Common myeloid progenitor, CD34-positive (primary cell): ENCODE measurements at regions not wholly inside any gene's neighbourhood (a gene's known extent, or its start where the extent isn't known, plus 50 kb on each side); places are given as distances from the start of the nearest gene placed in this dataset.

ENCODE experiments used
- CTCF ChIA-PET: fragments of 350-600 bp; sonication (Branson Sonifier 250); formaldehyde crosslinking; loops from one replicate; lab custom pipeline; 2021; ENCODE audit warnings: antibody characterized with exemption; lab: Charles Lee
- POLR2A ChIA-PET: fragments of 350-600 bp; sonication (Branson Sonifier 250); formaldehyde crosslinking; loops from one replicate; lab custom pipeline; 2021; ENCODE audit warnings: antibody characterized with exemption; lab: Charles Lee
- DNase-seq, 3 donors: peaks; one replicate each; pipeline versions ENCODE4 v3.0.0 to v3.0.0-alpha.2; 2013
- H3K27ac ChIP-seq, 2 experiments: 1 replicate in 1 of 2; 2 replicates in 1 of 2; pipeline ENCODE4 v1.7.0; 2013; ENCODE audit warnings: inconsistent platforms in 2 of 2, low read length in 2 of 2, mild to moderate bottlenecking in 2 of 2, low read depth in 1 of 2, moderate library complexity in 1 of 2; ENCODE audit not compliant: severe bottlenecking in 2 of 2, insufficient read depth in 1 of 2, poor library complexity in 1 of 2
- H3K27me3 ChIP-seq, 5 experiments: replicated peaks in 2 of 5; 1 replicate in 3 of 5; 2 replicates in 2 of 5; pipeline versions ENCODE4 v1.6.1 to v1.7.0; 2013; ENCODE audit warnings: low read length in 4 of 5, mild to moderate bottlenecking in 2 of 5, moderate library complexity in 2 of 5, inconsistent platforms in 1 of 5; ENCODE audit not compliant: insufficient read depth in 5 of 5, control insufficient read depth in 4 of 5
- H3K36me3 ChIP-seq, 4 experiments: 1 replicate in 2 of 4; 2 replicates in 2 of 4; pipeline versions ENCODE4 v1.6.1 to v1.7.0; 2013; ENCODE audit warnings: low read length in 3 of 4, control low read depth in 1 of 4, mild to moderate bottlenecking in 1 of 4; ENCODE audit not compliant: control insufficient read depth in 4 of 4, insufficient read depth in 4 of 4
- H3K4me1 ChIP-seq, 4 experiments: 1 replicate in 3 of 4; 2 replicates in 1 of 4; pipeline versions ENCODE4 v1.6.1 to v1.7.1; 2013; ENCODE audit warnings: low read length in 3 of 4, mild to moderate bottlenecking in 3 of 4, control low read depth in 1 of 4, inconsistent platforms in 1 of 4, moderate library complexity in 1 of 4; ENCODE audit not compliant: control insufficient read depth in 4 of 4, insufficient read depth in 4 of 4; ENCODE audit errors: control extremely low read depth in 1 of 4
- H3K4me3 ChIP-seq, 7 experiments: 1 replicate in 4 of 7; 2 replicates in 3 of 7; pipeline versions ENCODE4 v1.5.1 to v1.7.0; 2013; ENCODE audit warnings: mild to moderate bottlenecking in 7 of 7, low read length in 6 of 7, moderate library complexity in 6 of 7, inconsistent platforms in 2 of 7, low read depth in 2 of 7, control low read depth in 1 of 7; ENCODE audit not compliant: insufficient read depth in 4 of 7, control insufficient read depth in 1 of 7; ENCODE audit errors: extremely low read depth in 1 of 7
- H3K9me3 ChIP-seq, 5 experiments: 1 replicate in 4 of 5; 2 replicates in 1 of 5; pipeline versions ENCODE4 v1.6.1 to v1.7.1; 2013; ENCODE audit warnings: low read length in 4 of 5, mild to moderate bottlenecking in 2 of 5, inconsistent platforms in 1 of 5, low read depth in 1 of 5, moderate library complexity in 1 of 5; ENCODE audit not compliant: control insufficient read depth in 4 of 5, insufficient read depth in 2 of 5; ENCODE audit errors: control extremely low read depth in 1 of 5
- WGBS: methylation state at CpG from one replicate; pipeline ENCODE4 v1.1.5; 2013; ENCODE audit not compliant: insufficient coverage; 5-methylcytosine and 5-hydroxymethylcytosine counted together

GRCh38 chr10:111565542-111565941 lies 488.7 kb downstream of the ADRA2A start:
- ChIA-PET CTCF (no interaction called here), POLR2A (no interaction called here)
- no peak overlapping the region for H3K27ac ChIP-seq
- H3K9me3 ChIP-seq: no peaks in the 10 kb centered on the region
- no peaks in the 10 kb centered on the region for H3K4me1 ChIP-seq
- H3K27me3 ChIP-seq: no peaks in the 10 kb centered on the region
- H3K4me3 ChIP-seq: no peak overlapping the region
- no peaks in the 10 kb centered on the region for H3K36me3 ChIP-seq
- DNase-seq: no peak

- ChIA-PET POLR2A (no interaction called here), CTCF (no interaction called here)
- no peak overlapping the region for H3K27ac ChIP-seq
- no peaks in the 10 kb centered on the region for H3K27me3 ChIP-seq
- no peak overlapping the region for H3K4me3 ChIP-seq
- H3K9me3 ChIP-seq: no peaks in the 10 kb centered on the region
- WGBS: 86% methylated on average over 1 of the region's 3 CpGs
- H3K36me3 ChIP-seq: no peaks in the 10 kb centered on the region
- H3K4me1 ChIP-seq: no peaks in the 10 kb centered on the region
- DNase-seq: no peak
These were observed 501.2 kb downstream of the ADRA2A start for GRCh38 chr10:111578076-111578475.

DNA sequence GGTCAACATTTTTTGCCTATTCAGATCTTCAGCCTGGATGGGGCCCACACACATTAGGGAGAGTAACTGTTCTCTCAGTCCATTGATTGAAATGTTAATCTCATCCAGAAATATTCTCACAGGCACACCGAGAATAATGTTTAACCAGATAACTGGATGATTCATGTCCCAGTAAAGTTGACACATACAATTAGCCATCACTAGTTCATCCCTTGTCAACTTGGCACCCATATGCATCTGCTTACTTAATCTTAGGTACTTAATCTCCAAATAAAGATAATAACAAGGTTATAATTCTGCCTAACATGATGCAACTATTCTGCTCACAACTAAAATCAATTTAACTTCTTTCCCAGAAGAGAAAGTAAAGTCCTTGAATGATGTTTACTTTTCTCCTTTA lies 502.6 kb downstream of the ADRA2A start:
- no peaks in the 10 kb centered on the region for H3K4me1 ChIP-seq
- POLR2A ChIA-PET: no interaction called here
- H3K27me3 ChIP-seq: no peaks in the 10 kb centered on the region
- H3K9me3 ChIP-seq: no peaks in the 10 kb centered on the region
- CTCF ChIA-PET: interaction anchor here (0.9 kb wide), 1 partner anchor 12 kb away, joined by 3 read pairs; no protein-coding TSS in a partner anchor
- WGBS: 100% methylated on average over 1 of the region's 1 CpG
- DNase-seq: no peak
- no peaks in the 10 kb centered on the region for H3K36me3 ChIP-seq
- H3K27ac ChIP-seq: no peak overlapping the region
- H3K4me3 ChIP-seq: no peak overlapping the region

- Histone ChIP-seq H3K9me3 (no peaks in the 10 kb centered on the region), H3K36me3 (no peaks in the 10 kb centered on the region), H3K27ac (no peak overlapping the region), H3K4me3 (no peak overlapping the region), H3K4me1 (no peaks in the 10 kb centered on the region), H3K27me3 (peaks cover 0 to 2% (median 0%) of the 10 kb centered on the region in 5 experiments)
- no peak for DNase-seq
- WGBS: 94% methylated on average over 2 of the region's 3 CpGs
- ChIA-PET POLR2A (no interaction called here), CTCF (no interaction called here)
These were observed 513.9 kb downstream of the ADRA2A start for GRCh38 chr10:111590703-111591102.

DNA sequence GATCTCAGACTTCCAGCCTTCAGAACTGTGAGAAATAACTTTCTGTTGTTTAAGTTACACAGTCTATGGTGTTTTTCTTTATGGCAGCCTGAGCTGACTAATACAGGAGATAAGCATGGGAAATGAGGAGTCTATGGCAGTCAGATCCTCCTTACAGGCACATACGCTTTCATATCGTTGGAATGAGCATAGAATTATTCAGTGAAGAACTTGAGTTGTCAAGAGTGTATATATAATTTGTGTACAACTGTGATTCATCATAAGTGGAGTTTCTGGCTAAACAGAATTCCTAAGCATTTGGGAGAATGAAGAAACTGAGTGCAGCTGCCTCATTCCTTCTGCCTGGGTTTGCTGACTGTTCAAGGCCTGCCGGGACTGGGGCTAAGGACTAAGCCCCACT lies 516.7 kb downstream of the ADRA2A start:
- no peaks in the 10 kb centered on the region for H3K36me3 ChIP-seq
- H3K4me1 ChIP-seq: no peaks in the 10 kb centered on the region
- H3K27ac ChIP-seq: no peak overlapping the region
- peaks cover 0 to 2% (median 0%) of the 10 kb centered on the region in 5 experiments for H3K27me3 ChIP-seq
- CTCF ChIA-PET: no interaction called here
- POLR2A ChIA-PET: no interaction called here
- DNase-seq: no peak
- H3K4me3 ChIP-seq: no peak overlapping the region
- WGBS: 100% methylated on average over 2 of the region's 3 CpGs
- no peaks in the 10 kb centered on the region for H3K9me3 ChIP-seq

GRCh38 chr10:111595173-111595572 lies 518.3 kb downstream of the ADRA2A start:
- WGBS: 100% methylated on average over 2 of the region's 3 CpGs
- H3K4me1 ChIP-seq: no peaks in the 10 kb centered on the region

GRCh38 chr10:111598433-111599059 lies 521.7 kb downstream of the ADRA2A start:
- POLR2A ChIA-PET: no interaction called here
- 31% methylated on average over 4 of the region's 6 CpGs for WGBS
- DNase-seq: peak; percentile 49 to 73 (median 66)

More at GRCh38 chr10:111595173-111595572, 518.3 kb downstream of the ADRA2A start:
- H3K27me3 ChIP-seq: peaks cover 0 to 2% (median 0%) of the 10 kb centered on the region in 5 experiments
- no peak for DNase-seq
- no peak overlapping the region for H3K27ac ChIP-seq
- POLR2A ChIA-PET: no interaction called here
- H3K36me3 ChIP-seq: no peaks in the 10 kb centered on the region
- H3K4me3 ChIP-seq: no peak overlapping the region
- H3K9me3 ChIP-seq: no peaks in the 10 kb centered on the region
- CTCF ChIA-PET: no interaction called here

More at GRCh38 chr10:111598433-111599059, 521.7 kb downstream of the ADRA2A start:
- H3K27ac ChIP-seq: no peak overlapping the region
- H3K36me3 ChIP-seq: no peaks in the 10 kb centered on the region
- H3K27me3 ChIP-seq: peaks cover 0 to 2% (median 0%) of the 10 kb centered on the region in 5 experiments
- H3K9me3 ChIP-seq: no peaks in the 10 kb centered on the region
- no peak overlapping the region for H3K4me3 ChIP-seq
- CTCF ChIA-PET: interaction anchor here (0.8 to 2.1 kb wide), 9 partner anchors 8 to 523 kb away, joined by 3 to 6 read pairs (median 3); no protein-coding TSS in a partner anchor
- no peaks in the 10 kb centered on the region for H3K4me1 ChIP-seq
